Stimulated activated CD8-positive, alpha-beta memory T cell treated with anti-CD3 and anti-CD28 coated beads, Interleukin-4, amount 100 ng/mL, for 24 hours (primary cell): ENCODE measurements at regions not wholly inside any gene's neighbourhood (a gene's known extent, or its start where the extent isn't known, plus 50 kb on each side); places are given as distances from the start of the nearest gene placed in this dataset.
"Not testable (repeated sequence)": the region's sequence is repeated elsewhere in the genome, so short reads cannot be mapped to it uniquely, and the experiment has no call there.

Experiments used
- DNase-seq: peaks from one replicate; pipeline ENCODE4 v3.0.0-alpha.2; 2020; ENCODE audit warnings: low read depth

DNA sequence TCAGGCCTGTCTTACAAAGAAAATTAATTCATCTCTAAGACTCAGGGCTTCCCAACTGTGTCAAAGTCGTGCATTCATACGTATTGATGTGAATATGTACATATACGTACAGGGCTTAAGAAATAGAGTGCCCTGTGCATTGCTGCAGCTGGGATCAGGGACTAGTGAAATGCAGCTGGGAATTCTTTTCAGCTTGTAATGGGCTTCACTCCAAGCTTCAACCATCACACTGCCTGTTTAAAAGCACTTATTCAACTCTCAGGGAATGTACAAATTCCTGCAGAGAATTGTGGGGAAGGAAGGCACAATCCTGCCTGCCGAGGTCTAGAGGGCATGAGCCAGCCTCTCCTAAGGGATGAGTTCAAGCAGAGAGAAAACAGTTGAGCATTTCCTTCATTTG, 59.6 kb upstream of the MAN2A1 start:
- no peak for DNase-seq

DNA sequence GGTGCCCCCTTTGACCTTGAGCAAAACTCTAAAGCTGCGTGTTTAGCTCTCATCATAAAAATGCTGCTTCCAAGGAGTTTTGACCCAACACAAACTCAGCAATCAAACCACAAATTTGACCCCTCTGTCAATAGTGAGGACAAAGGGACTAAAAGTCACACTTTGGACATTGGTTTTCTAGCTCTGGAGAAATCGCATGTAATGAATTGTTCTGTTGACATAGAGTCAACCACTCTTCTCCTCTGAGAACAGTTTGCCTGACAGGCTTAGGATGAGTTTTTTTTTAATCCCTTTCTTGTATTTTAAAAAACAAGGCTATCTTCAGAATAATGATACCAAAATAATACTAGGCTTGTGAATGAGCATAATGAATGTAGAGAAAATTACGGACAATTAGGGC, 61.1 kb upstream of the MAN2A1 start:
- DNase-seq, result no peak

- not testable (repeated sequence) for DNase-seq
These were observed 68.5 kb upstream of the MAN2A1 start for GRCh38 chr5:109621266-109621665.

GRCh38 chr5:109620651-109621050, 69.1 kb upstream of the MAN2A1 start:
- DNase-seq, result no peak

DNA sequence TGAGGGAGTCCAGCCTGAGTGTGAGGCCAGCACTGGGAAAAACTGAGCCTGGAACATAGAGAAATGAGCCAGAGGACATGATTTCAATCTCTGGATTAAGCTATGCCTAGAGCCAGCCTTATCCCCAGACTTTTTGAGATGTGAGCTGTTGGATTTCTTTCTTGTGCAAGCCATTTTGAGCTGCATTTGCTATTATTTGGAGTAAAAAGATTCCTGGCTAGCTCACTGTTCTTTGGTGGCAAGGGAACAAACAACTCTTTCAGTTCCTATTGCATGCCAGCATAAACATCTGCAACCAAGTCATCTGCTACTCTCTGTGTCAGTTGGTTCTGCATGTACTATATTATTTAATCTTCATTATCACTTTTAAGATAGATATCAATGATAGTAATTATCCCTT, 70.1 kb upstream of the MAN2A1 start:
- DNase-seq, result no peak

DNA sequence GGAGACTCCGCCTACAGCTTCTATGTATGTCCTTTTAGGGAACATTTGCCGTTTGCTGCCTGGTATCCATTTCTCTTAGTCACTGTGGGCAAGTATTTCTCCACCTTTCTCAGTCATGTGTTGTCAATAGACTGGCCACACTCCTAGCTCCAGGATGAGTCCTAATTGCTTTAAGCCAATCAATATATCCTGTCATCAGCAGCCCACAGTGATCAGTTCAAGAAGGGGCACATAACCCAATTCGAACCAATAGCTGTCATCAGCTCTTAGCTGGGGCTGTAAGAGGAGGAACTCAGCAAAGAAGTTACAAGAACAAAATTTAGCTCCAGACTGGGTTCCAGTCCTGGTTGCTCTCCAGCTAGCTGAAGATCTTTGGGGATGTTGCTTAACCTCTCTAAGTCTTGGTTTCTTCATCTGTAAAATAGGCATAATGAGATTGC, 70.7 kb upstream of the MAN2A1 start:
- DNase-seq, result no peak

- DNase-seq, result no peak
These were observed 74.7 kb upstream of the MAN2A1 start for GRCh38 chr5:109614981-109615380.

DNA sequence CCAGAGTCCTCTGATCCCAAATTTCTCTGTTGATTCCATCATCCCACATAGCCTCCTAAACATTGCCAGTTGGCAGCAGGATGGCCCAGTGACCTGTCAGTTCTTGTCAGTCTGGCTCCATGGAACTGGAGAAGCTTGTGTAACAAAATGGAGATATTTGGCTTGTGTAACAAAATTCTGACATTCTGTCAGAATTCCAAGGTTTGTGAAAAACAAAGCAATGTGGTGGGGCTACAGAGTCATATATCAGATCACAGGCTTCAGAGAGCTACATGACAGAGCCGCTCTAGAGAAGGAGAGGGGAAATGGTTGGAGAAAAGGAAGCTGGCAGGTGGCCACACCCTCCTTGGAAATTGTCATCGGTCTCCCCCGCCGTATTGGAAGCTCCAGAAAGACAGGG, 75.4 kb upstream of the MAN2A1 start:
- no peak for DNase-seq

- no peak for DNase-seq
These were observed 77.3 kb upstream of the MAN2A1 start for GRCh38 chr5:109612278-109612905.

- DNase-seq, result no peak
These were observed 78.2 kb upstream of the MAN2A1 start for GRCh38 chr5:109611505-109611904.

DNA sequence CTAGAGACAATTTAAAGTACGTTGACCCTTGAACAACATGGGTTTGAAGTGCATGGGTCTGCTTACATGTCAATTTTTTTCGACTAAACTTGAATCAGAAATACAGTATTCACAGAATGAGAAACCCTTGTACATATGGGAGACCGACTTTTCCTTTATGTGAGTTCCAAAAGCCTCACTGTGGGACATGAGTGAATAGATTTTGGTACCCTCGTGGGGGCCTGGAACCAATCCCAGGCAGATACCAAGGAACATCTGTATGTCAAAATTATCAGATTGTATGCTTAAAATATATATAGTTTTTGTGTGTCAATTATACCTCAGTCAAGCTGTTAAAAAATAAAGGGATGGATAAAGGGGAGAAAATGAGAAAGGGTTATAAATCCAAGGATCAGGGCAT, 78.7 kb upstream of the MAN2A1 start:
- no peak for DNase-seq

GRCh38 chr5:109610581-109610980, 79.1 kb upstream of the MAN2A1 start:
- no peak for DNase-seq

DNA sequence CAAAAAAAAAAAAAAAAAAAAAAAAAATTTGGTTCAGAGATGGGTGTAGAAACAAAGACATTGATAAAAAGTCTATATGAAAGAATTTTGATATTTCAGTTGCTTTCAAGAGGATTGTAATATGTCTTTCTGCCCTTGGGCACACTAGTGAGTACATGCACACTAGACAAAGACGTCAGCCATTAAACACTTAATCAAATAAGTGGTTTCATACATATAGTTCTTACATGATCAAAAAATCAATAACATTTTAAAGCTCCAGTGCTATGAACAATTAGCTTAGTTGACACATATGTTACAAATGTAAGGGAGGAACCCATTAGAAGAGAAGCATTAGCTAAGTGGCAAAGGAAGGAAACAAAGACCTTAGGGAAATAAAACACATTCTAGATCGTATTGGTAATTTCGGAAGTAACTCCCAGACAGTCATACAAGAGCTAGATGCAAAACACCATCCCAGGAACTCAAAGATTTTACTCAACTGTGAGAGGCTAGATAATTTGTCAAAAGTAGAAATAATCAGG, 84.5 kb upstream of the MAN2A1 start:
- no peak for DNase-seq

DNA sequence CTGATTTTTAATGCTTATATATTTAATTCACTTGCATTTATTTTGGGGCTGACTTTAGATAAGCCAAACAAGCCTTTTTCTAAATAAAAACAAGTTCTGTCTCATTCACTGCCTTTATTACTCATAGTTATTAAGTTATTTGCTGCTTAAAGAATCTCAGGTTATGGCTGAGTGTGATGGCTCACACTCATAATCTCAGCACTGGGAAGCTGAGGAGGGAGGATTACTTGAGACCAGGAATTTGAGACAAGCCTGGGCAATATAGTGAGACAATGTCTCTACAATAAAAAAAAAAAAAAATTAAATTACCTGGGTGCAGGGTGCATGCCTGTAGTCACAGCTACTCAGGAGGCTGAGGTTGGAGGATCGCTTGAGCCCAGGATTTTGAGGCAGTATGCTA, 85.0 kb upstream of the MAN2A1 start:
- no peak for DNase-seq

- no peak for DNase-seq
These were observed 88.0 kb upstream of the MAN2A1 start for GRCh38 chr5:109601736-109602135.

- no peak for DNase-seq
These were observed 91.8 kb upstream of the MAN2A1 start for GRCh38 chr5:109597893-109598292.

DNA sequence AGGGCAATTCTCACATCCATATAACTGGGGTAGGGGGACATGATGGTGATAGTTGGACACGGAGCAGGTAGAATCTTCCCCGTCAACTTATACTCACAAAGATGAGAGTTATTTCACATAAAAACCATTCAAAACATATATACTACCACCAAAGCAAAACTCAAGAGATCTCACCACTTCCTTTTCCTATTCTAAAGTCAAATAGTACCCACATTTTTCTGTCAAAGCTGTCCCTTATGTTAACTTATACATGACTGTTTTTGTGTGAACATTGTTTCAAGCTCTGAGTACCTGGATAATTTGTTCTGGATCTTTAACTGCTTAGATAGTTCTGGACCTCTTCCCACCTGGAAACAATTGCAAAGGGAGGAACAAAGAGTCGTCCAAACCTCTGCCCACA, 95.5 kb upstream of the MAN2A1 start:
- DNase-seq, result no peak

GRCh38 chr5:109590799-109591198, 98.9 kb upstream of the MAN2A1 start:
- DNase-seq, result no peak

DNA sequence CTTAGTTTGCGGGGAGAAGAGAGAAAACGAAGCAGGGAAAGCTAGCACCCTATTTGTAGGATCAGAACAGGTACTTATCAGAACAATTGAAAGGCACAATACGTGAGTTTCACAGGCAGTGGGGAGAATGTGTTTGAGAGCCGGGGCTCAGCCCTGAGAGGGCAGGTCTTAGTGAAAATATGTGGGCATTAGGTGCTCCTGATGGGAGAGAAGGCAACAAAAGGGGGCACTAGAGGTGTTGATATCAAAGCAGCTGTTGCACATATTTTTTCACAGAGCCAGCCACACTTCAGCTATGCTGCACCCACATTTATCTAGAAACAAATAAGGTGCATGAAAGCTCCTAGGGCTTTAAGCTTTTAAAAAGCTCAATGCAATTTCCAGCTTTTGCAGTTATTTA, 99.7 kb upstream of the MAN2A1 start:
- DNase-seq, result no peak

DNA sequence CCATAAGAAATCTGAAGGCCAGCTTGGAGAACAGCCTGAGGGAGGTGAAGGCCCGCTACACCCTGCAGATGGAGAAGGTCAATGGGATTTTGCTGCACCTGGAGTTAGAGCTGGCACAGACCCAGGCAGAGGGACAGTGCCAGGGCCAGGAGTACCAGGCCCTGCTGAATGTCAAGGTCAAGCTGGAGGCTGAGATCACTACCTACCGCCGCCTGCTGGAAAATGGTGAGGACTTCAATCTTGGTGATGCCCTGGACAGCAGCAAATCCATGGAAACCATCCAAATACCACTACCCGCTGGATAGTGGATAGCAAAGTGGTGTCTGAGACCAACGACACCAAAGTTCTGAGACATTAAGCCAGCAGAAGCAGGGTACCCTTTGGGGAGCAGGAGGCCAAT, 100.5 kb upstream of the MAN2A1 start:
- no peak for DNase-seq

DNA sequence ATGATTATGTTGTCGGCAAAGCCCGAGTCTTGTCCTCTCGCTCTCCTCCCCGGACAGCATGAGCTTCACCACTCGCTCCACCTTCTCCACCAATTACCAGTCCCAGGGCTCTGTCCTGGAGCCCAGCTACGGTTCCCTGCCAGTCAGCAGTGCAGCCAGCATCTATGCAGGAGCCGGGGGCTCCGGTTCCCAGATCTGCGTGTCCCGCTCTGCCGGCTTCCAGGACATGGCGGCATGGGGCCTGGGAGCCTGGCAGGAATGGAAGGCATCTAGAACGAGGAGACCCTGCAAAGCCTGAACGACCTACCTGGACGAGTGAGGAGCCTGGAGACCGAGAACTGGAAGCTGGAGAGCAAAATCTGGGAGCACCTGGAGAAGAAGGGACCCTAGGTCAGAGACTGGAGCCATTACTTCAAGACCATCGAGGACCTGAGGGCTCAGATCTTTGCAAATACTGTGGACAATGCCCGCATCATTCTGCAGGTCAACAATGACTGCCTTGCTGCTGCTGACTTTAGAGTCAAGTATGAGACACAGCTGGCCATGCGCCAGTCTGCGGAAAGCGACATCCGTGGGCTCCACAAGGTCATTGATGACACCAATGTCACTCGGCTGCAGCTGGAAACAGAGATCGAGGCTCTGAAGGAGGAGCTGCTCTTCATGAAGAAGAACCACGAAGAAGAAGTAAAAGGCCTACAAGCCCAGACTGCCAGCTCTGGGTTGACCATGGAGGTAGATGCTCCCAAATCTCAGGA, 101.3 kb upstream of the MAN2A1 start:
- DNase-seq, result no peak

DNA sequence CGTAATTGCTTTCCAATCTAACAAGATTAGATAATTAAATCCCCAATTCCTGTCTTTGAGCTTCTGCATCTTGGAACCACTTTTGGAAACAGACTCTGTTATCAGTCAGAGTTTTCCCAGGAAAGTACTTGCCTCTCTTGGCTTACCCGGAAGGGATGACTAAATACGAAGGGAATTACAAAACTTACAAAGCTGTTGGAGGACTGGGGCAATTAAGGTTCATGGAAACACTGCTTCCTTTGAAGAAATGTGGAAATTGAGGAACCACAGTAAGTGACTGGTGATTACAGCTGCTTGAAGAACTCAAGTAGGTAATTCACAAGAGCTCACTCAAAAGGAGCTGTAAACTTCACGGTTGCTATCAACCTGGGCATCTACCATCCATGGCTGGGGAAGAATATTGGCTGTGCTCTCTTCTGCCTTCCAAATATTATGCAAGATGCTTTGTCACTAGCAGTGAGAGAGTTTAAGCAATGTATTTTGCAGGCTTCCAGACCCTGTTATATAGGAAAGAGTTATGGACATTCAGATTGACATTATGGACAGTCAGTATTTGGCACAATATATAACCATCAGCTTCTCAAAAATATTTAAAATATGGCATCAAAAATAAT, 104.6 kb upstream of the MAN2A1 start:
- DNase-seq, result no peak

DNA sequence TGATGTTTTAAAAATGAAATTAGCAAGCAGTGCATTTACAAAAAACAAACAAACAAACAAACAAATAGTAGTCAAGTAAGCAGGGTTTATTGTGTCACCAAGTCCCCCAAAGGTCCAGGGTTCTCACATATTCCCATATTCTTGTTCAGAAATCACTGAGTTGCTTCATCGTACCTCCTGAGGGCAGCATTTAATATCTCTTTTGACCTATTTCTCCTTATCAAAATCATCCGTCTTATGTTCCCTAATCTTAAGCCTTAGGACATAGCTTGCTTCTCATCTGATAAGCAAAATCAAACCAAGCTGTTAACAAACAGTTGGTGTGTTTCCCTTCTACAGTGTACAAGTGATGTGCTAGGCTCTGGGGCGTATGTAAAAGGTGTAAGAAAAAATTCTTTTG, 109.5 kb upstream of the MAN2A1 start:
- DNase-seq, result no peak
